ENCODE measurements at regions not wholly inside any gene's neighbourhood (a gene's known extent, or its start where the extent isn't known, plus 50 kb on each side); places are given as distances from the start of the nearest gene placed in this dataset.

GRCh38 chr2:138175066-138175465 lies 210.8 kb downstream of the HNMT start:
- TF ChIP-seq POLR2A (IDR thresholded peaks at IDR 0.05; ENCODE audit: low read depth, low read length) (no peak), POLR2AphosphoS5 (IDR thresholded peaks at IDR 0.05; ENCODE audit: low read depth, low read length) (no peak), TAF1 (IDR thresholded peaks at IDR 0.05; ENCODE audit: borderline replicate concordance, low read depth, low read length) (no peak)

Measured in GM12892 (cell line).